ENCODE measurements at regions not wholly inside any gene's neighbourhood (a gene's known extent, or its start where the extent isn't known, plus 50 kb on each side); places are given as distances from the start of the nearest gene placed in this dataset.
A peak's percentile ranks its signal among the peaks of the same experiment; 100 is the strongest.
"Not testable (repeated sequence)": the region's sequence is repeated elsewhere in the genome, so short reads cannot be mapped to it uniquely, and the experiment has no call there.

GRCh38 chr12:93991829-93992461 lies 156.4 kb upstream of the PLXNC1 start:
- H3K36me3 ChIP-seq (ENCODE audit: low read depth) = no peaks in the 10 kb centered on the region
- H3K9ac ChIP-seq = peak overlapping the region; percentile 57; the same call in 1 of the 2 replicates
- in situ Hi-C loops (cut with MboI) = no loop called here
- no peaks in the 10 kb centered on the region for H3K27me3 ChIP-seq (replicated peaks; ENCODE audit: insufficient read depth)
- H3K9me3 ChIP-seq (ENCODE audit: low read depth) = no peaks in the 10 kb centered on the region
- no peak overlapping the region for H3K27ac ChIP-seq
- H3K9me2 ChIP-seq (ENCODE audit: insufficient read depth) = no peaks in the 10 kb centered on the region
- WGBS, 2 experiments (ENCODE audit: low coverage in 1 of 2, low lambda C conversion rate in 2 of 2, missing lambda C conversion rate in 2 of 2) = 49% methylated on average over 4 of the region's 4 CpGs
- no peaks in the 10 kb centered on the region for H3K79me2 ChIP-seq (ENCODE audit: insufficient read depth)
- H3K4me1 ChIP-seq (ENCODE audit: insufficient read depth) = peaks cover 10% of the 10 kb centered on the region; the same call in 1 of the 2 replicates
- no peaks in the 10 kb centered on the region for H3F3A ChIP-seq (ENCODE audit: insufficient read depth)
- H2AFZ ChIP-seq = peak overlapping the region; percentile 3; the same call in 1 of the 2 replicates
- no peak overlapping the region for H3K4me3 ChIP-seq
- peak; percentile 20 for DNase-seq
- TF ChIP-seq EZH2 (IDR thresholded peaks at IDR 0.05; ENCODE audit: insufficient read depth, poor library complexity, severe bottlenecking) (no peak), EZH2phosphoT487 (IDR thresholded peaks at IDR 0.05; ENCODE audit: insufficient read depth, low read depth) (no peak)
- no peak overlapping the region for H3K4me2 ChIP-seq (ENCODE audit: unreplicated experiment)
- no peaks in the 10 kb centered on the region for H4K20me1 ChIP-seq (ENCODE audit: insufficient read depth)

- Histone ChIP-seq H3K79me2 (ENCODE audit: insufficient read depth) (no peaks in the 10 kb centered on the region), H3F3A (ENCODE audit: insufficient read depth) (no peaks in the 10 kb centered on the region), H4K20me1 (ENCODE audit: insufficient read depth) (no peaks in the 10 kb centered on the region), H3K27ac (no peak overlapping the region), H3K4me3 (no peak overlapping the region), H3K9ac (no peak overlapping the region), H3K4me1 (ENCODE audit: insufficient read depth) (peaks cover 10% of the 10 kb centered on the region; the same call in 1 of the 2 replicates), H3K4me2 (ENCODE audit: unreplicated experiment) (no peak overlapping the region), H2AFZ (no peak overlapping the region), H3K9me2 (ENCODE audit: insufficient read depth) (no peaks in the 10 kb centered on the region), H3K27me3 (replicated peaks; ENCODE audit: insufficient read depth) (no peaks in the 10 kb centered on the region), H3K9me3 (ENCODE audit: low read depth) (peaks cover 4% of the 10 kb centered on the region), H3K36me3 (ENCODE audit: low read depth) (no peaks in the 10 kb centered on the region)
- in situ Hi-C loops (cut with MboI) = no loop called here
- WGBS, 2 experiments (ENCODE audit: low coverage in 1 of 2, low lambda C conversion rate in 2 of 2, missing lambda C conversion rate in 2 of 2) = 60 to 68% methylated on average over 2 of the region's 2 CpGs
- TF ChIP-seq EZH2phosphoT487 (IDR thresholded peaks at IDR 0.05; ENCODE audit: insufficient read depth, low read depth) = no peak
- no peak for TF ChIP-seq EZH2 (IDR thresholded peaks at IDR 0.05; ENCODE audit: insufficient read depth, poor library complexity, severe bottlenecking)
- DNase-seq = no peak
Measured at GRCh38 chr12:93994721-93995120, 153.7 kb upstream of the PLXNC1 start.

- no peak overlapping the region for H3K9ac ChIP-seq
- TF ChIP-seq EZH2 (IDR thresholded peaks at IDR 0.05; ENCODE audit: insufficient read depth, poor library complexity, severe bottlenecking) (no peak), EZH2phosphoT487 (IDR thresholded peaks at IDR 0.05; ENCODE audit: insufficient read depth, low read depth) (no peak)
- in situ Hi-C loops (cut with MboI) = no loop called here
- H2AFZ ChIP-seq = no peak overlapping the region
- 10 to 17% methylated on average over 1 of the region's 1 CpG for WGBS, 2 experiments (ENCODE audit: low coverage in 1 of 2, low lambda C conversion rate in 2 of 2, missing lambda C conversion rate in 2 of 2)
- peaks cover 4% of the 10 kb centered on the region for H3K9me3 ChIP-seq (ENCODE audit: low read depth)
- H3K36me3 ChIP-seq (ENCODE audit: low read depth) = no peaks in the 10 kb centered on the region
- H3K4me3 ChIP-seq = no peak overlapping the region
- H4K20me1 ChIP-seq (ENCODE audit: insufficient read depth) = no peaks in the 10 kb centered on the region
- H3K27ac ChIP-seq = no peak overlapping the region
- no peaks in the 10 kb centered on the region for H3K27me3 ChIP-seq (replicated peaks; ENCODE audit: insufficient read depth)
- no peaks in the 10 kb centered on the region for H3K79me2 ChIP-seq (ENCODE audit: insufficient read depth)
- no peaks in the 10 kb centered on the region for H3F3A ChIP-seq (ENCODE audit: insufficient read depth)
- H3K9me2 ChIP-seq (ENCODE audit: insufficient read depth) = no peaks in the 10 kb centered on the region
- H3K4me1 ChIP-seq (ENCODE audit: insufficient read depth) = 0 out of 2 replicates have a peak, but pooled peaks cover 3% of the 10 kb centered on the region
- no peak overlapping the region for H3K4me2 ChIP-seq (ENCODE audit: unreplicated experiment)
- DNase-seq = no peak
Measured at GRCh38 chr12:93996321-93996720, 152.1 kb upstream of the PLXNC1 start.

GRCh38 chr12:94001691-94002090 lies 146.7 kb upstream of the PLXNC1 start:
- no peak for TF ChIP-seq EZH2 (IDR thresholded peaks at IDR 0.05; ENCODE audit: insufficient read depth, poor library complexity, severe bottlenecking)
- TF ChIP-seq EZH2phosphoT487 (IDR thresholded peaks at IDR 0.05; ENCODE audit: insufficient read depth, low read depth) = no peak
- WGBS, 2 experiments (ENCODE audit: low coverage in 1 of 2, low lambda C conversion rate in 2 of 2, missing lambda C conversion rate in 2 of 2) = 5% methylated on average over 1 of the region's 1 CpG
- no peaks in the 10 kb centered on the region for H3K36me3 ChIP-seq (ENCODE audit: low read depth)
- no peak overlapping the region for H3K4me2 ChIP-seq (ENCODE audit: unreplicated experiment)
- H3F3A ChIP-seq (ENCODE audit: insufficient read depth) = no peaks in the 10 kb centered on the region
- H2AFZ ChIP-seq = no peak overlapping the region
- in situ Hi-C loops (cut with MboI) = no loop called here
- no peaks in the 10 kb centered on the region for H3K27me3 ChIP-seq (replicated peaks; ENCODE audit: insufficient read depth)
- H3K9ac ChIP-seq = no peak overlapping the region
- H3K79me2 ChIP-seq (ENCODE audit: insufficient read depth) = no peaks in the 10 kb centered on the region
- H3K9me3 ChIP-seq (ENCODE audit: low read depth) = peaks cover 4% of the 10 kb centered on the region
- no peaks in the 10 kb centered on the region for H3K9me2 ChIP-seq (ENCODE audit: insufficient read depth)
- no peak overlapping the region for H3K27ac ChIP-seq
- no peaks in the 10 kb centered on the region for H3K4me1 ChIP-seq (ENCODE audit: insufficient read depth)
- H4K20me1 ChIP-seq (ENCODE audit: insufficient read depth) = no peaks in the 10 kb centered on the region
- no peak overlapping the region for H3K4me3 ChIP-seq
- DNase-seq = no peak

- H3K27me3 ChIP-seq (replicated peaks; ENCODE audit: insufficient read depth); H3K9me3 ChIP-seq (ENCODE audit: low read depth); H3K4me2 ChIP-seq (ENCODE audit: unreplicated experiment); H3K36me3 ChIP-seq (ENCODE audit: low read depth); in situ Hi-C loops (cut with MboI); H3K9ac ChIP-seq; H3K79me2 ChIP-seq (ENCODE audit: insufficient read depth); H3K27ac ChIP-seq; H3K4me1 ChIP-seq (ENCODE audit: insufficient read depth); H3F3A ChIP-seq (ENCODE audit: insufficient read depth); H3K9me2 ChIP-seq (ENCODE audit: insufficient read depth); H3K4me3 ChIP-seq; DNase-seq; H4K20me1 ChIP-seq (ENCODE audit: insufficient read depth); H2AFZ ChIP-seq: not testable (repeated sequence)
- 9 to 13% methylated on average over 1 of the region's 1 CpG for WGBS, 2 experiments (ENCODE audit: low coverage in 1 of 2, low lambda C conversion rate in 2 of 2, missing lambda C conversion rate in 2 of 2)
Measured at GRCh38 chr12:94002925-94003324, 145.5 kb upstream of the PLXNC1 start.

- in situ Hi-C loops (cut with MboI) = not testable (repeated sequence)
Measured at GRCh38 chr12:94007833-94008232, 140.5 kb upstream of the PLXNC1 start.

More at GRCh38 chr12:94007833-94008232, 140.5 kb upstream of the PLXNC1 start:
- not testable (repeated sequence) for H3K4me3 ChIP-seq; H3K79me2 ChIP-seq (ENCODE audit: insufficient read depth); H3K9ac ChIP-seq; H3K27me3 ChIP-seq (replicated peaks; ENCODE audit: insufficient read depth); H3K4me2 ChIP-seq (ENCODE audit: unreplicated experiment); H3K9me3 ChIP-seq (ENCODE audit: low read depth); H3F3A ChIP-seq (ENCODE audit: insufficient read depth); H4K20me1 ChIP-seq (ENCODE audit: insufficient read depth); H3K4me1 ChIP-seq (ENCODE audit: insufficient read depth); DNase-seq; H2AFZ ChIP-seq; H3K9me2 ChIP-seq (ENCODE audit: insufficient read depth); H3K36me3 ChIP-seq (ENCODE audit: low read depth); H3K27ac ChIP-seq
- 88 to 97% methylated on average over 5 to 6 of the region's 6 CpGs for WGBS, 2 experiments (ENCODE audit: low coverage in 1 of 2, low lambda C conversion rate in 2 of 2, missing lambda C conversion rate in 2 of 2)

Measured in GM23248 (cell line).